AG09309 (cell line): ENCODE measurements at regions not wholly inside any gene's neighbourhood (a gene's known extent, or its start where the extent isn't known, plus 50 kb on each side); places are given as distances from the start of the nearest gene placed in this dataset.

Source experiments
- DNase-seq: peaks from one replicate; pipeline ENCODE4 v3.0.0-alpha.2; 2010; ENCODE audit warnings: low read depth
- H3K4me3 ChIP-seq: 2 replicates; pipeline ENCODE4 v1.5.1; 2011; ENCODE audit warnings: mild to moderate bottlenecking, low read depth, low read length, moderate library complexity; ENCODE audit not compliant: control insufficient read depth
- CTCF ChIP-seq: IDR thresholded peaks from 2 replicates; pipeline ENCODE4 v1.5.1; 2011; ENCODE audit warnings: mild to moderate bottlenecking, low read depth, low read length, inconsistent platforms; ENCODE audit not compliant: insufficient read depth, control insufficient read depth; ENCODE audit errors: missing control alignments

GRCh38 chr6:148035806-148036390, 306.7 kb upstream of the SASH1 start:
- no peak for TF ChIP-seq CTCF
- no peak for DNase-seq
- H3K4me3 ChIP-seq, result no peak overlapping the region

GRCh38 chr6:148037496-148037895, 305.1 kb upstream of the SASH1 start:
- TF ChIP-seq CTCF, result no peak
- peak; percentile 23 for DNase-seq
- H3K4me3 ChIP-seq, result no peak overlapping the region

- no peak for TF ChIP-seq CTCF
- H3K4me3 ChIP-seq, result no peak overlapping the region
- no peak for DNase-seq
Observed at GRCh38 chr6:148041546-148041945, 301.1 kb upstream of the SASH1 start.

- DNase-seq, result no peak
- TF ChIP-seq CTCF, result no peak
- no peak overlapping the region for H3K4me3 ChIP-seq
Observed at GRCh38 chr6:148042536-148042935, 300.1 kb upstream of the SASH1 start.

- peak; percentile 51 for DNase-seq
- no peak overlapping the region for H3K4me3 ChIP-seq
- no peak for TF ChIP-seq CTCF
Observed at GRCh38 chr6:148044261-148044751, 298.3 kb upstream of the SASH1 start.

- TF ChIP-seq CTCF, result no peak
- DNase-seq, result no peak
- no peak overlapping the region for H3K4me3 ChIP-seq
Observed at GRCh38 chr6:148044921-148045320, 297.7 kb upstream of the SASH1 start.
